Heart right ventricle (tissue), 16 donors: ENCODE measurements at regions not wholly inside any gene's neighbourhood (a gene's known extent, or its start where the extent isn't known, plus 50 kb on each side); places are given as distances from the start of the nearest gene placed in this dataset.

Experiments used
- ATAC-seq, 8 donors: fragments of 200-7000 bp; cut with Tn5 transposase; one replicate each; pipeline ENCODE4 v1.9.1; 2020; ENCODE audit warnings: mild to moderate bottlenecking in 8 of 8, moderate library complexity in 8 of 8, moderate number of reproducible peaks in 1 of 8
- DNase-seq, 2 donors: peaks; one replicate each; pipeline ENCODE4 v3.0.0-alpha.2; 2020
- H3K27ac ChIP-seq, 10 donors: fragments of 200-600 bp; sonication (generic) in 2 of 10; one replicate each; pipeline versions ENCODE4 v1.5.0 to v1.8.0; 2020 to 2022; ENCODE audit warnings: mild to moderate bottlenecking in 3 of 10
- H3K27me3 ChIP-seq, 7 donors: fragments of 200-600 bp; one replicate each; pipeline ENCODE4 v1.8.0; 2021 to 2022; ENCODE audit warnings: mild to moderate bottlenecking in 2 of 7
- H3K36me3 ChIP-seq, 9 donors: fragments of 200-600 bp; sonication (generic) in 1 of 9; one replicate each; pipeline versions ENCODE4 v1.5.0 to v1.8.0; 2020 to 2022; ENCODE audit warnings: mild to moderate bottlenecking in 2 of 9
- H3K4me1 ChIP-seq, 9 donors: fragments of 200-600 bp; sonication (generic) in 1 of 9; one replicate each; pipeline versions ENCODE4 v1.5.0 to v1.8.0; 2020 to 2022; ENCODE audit warnings: mild to moderate bottlenecking in 4 of 9
- H3K4me3 ChIP-seq, 10 donors: fragments of 200-600 bp; sonication (generic) in 2 of 10; one replicate each; pipeline versions ENCODE4 v1.5.0 to v1.8.0; 2020 to 2022; ENCODE audit warnings: mild to moderate bottlenecking in 7 of 10, moderate library complexity in 2 of 10
- H3K9me3 ChIP-seq, 11 donors: fragments of 200-600 bp in 10 of 11; sonication (generic) in 2 of 11; one replicate each; pipeline versions ENCODE4 v1.5.0 to v1.8.0; 2013 to 2022; ENCODE audit warnings: mild to moderate bottlenecking in 2 of 11, control low read depth in 1 of 11, moderate library complexity in 1 of 11
- WGBS, 2 donors: extraction: QIAGEN DNeasy Blood & Tissue Kit; methylation state at CpG; one replicate each; pipeline ENCODE4 v1.1.7; 2013; ENCODE audit warnings: inconsistent platforms in 1 of 2; 5-methylcytosine and 5-hydroxymethylcytosine counted together
- intact Hi-C, 10 donors: fragments of 100-400 bp; cut with DNase I; formaldehyde crosslinking; loops; one replicate each; pipeline versions ENCODE4 v1.11.1 to v1.14.2; 2022
- TF ChIP-seq, protein P1 (sequence below), 9 donors: fragments of 200-600 bp; sonication (generic) in 2 of 9; IDR thresholded peaks; one replicate each; pipeline versions ENCODE4 v1.5.0 to v1.8.0; 2021 to 2022; ENCODE audit warnings: antibody characterized with exemption in 9 of 9, mild to moderate bottlenecking in 5 of 9, moderate library complexity in 1 of 9
- donor health status: Arrhythmogenic right ventricular cardiomyopathy.
- donor health status: ischemic (EF 13 %, LVEDD 7.1; RV severe dilation, severe dysfunction).
- donor health status: healthy with polysubstance abuse.
- donor health status: DM: no; HTN: yes; CAD: no.
- donor health status: DM: no; HTN: no; CAD: no.
- donor health status: ischemic (EF 25% LVEDD 6.9; RV normal size, moderate dysfunction).
- donor health status: ischemic (EF 25% LVEDD 5.7; RV mildly dilated, moderate dysfunction).
- donor health status: healthy.
- donor health status: DM: yes; HTN: yes; CAD: no.
- donor health status: Ischemic cardiomyopathy.
- donor health status: ischemic (EF 35%, LVEDD 5.7; RV mildly dilated, moderate dysfunction).
- donor health status: nonischemic (EF 11% LVEDD 7.7; RV severe dilation, severe dysfunction).
- donor health status: DM: yes; HTN: yes; CAD: no.
- donor health status: PGD.
- donor health status: ischemic (EF 29% LVEDD 5.4; RV normal size, mild dysfunction).
- donor health status: nonischemic (EF 23%, LVEDD 6.1; RV moderate dilation, normal function).

DNA sequence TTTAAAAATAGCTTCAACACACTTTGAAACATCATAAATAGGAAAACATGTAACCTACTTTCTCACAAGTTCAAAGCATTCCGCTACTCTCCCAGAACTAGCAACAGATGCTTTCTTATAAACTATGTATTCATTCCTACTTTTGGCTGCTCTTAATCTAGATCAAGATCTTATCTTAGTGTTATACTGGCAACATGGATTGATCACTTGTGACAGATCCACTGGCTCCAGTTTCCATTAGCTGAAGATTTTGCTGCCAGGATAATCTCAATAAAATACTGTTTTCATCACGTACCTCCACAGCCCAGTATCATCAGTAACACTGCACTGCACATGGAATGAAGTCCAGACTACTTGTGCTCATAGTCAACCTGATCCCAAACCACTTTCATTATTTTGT lies 491.7 kb upstream of the AGTR1 start:
- peaks cover 0 to 1% (median 0%) of the 10 kb centered on the region in 7 donors for H3K27me3 ChIP-seq
- H3K4me3 ChIP-seq, result no peak overlapping the region
- H3K27ac ChIP-seq, result no peak overlapping the region
- 83 to 84% methylated on average over 2 of the region's 2 CpGs for WGBS, 2 donors
- no peaks in the 10 kb centered on the region for H3K4me1 ChIP-seq
- DNase-seq (no peak), ATAC-seq (no peak)
- no peaks in the 10 kb centered on the region for H3K9me3 ChIP-seq
- TF ChIP-seq, protein P1, sequence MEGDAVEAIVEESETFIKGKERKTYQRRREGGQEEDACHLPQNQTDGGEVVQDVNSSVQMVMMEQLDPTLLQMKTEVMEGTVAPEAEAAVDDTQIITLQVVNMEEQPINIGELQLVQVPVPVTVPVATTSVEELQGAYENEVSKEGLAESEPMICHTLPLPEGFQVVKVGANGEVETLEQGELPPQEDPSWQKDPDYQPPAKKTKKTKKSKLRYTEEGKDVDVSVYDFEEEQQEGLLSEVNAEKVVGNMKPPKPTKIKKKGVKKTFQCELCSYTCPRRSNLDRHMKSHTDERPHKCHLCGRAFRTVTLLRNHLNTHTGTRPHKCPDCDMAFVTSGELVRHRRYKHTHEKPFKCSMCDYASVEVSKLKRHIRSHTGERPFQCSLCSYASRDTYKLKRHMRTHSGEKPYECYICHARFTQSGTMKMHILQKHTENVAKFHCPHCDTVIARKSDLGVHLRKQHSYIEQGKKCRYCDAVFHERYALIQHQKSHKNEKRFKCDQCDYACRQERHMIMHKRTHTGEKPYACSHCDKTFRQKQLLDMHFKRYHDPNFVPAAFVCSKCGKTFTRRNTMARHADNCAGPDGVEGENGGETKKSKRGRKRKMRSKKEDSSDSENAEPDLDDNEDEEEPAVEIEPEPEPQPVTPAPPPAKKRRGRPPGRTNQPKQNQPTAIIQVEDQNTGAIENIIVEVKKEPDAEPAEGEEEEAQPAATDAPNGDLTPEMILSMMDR (IDR thresholded peaks at IDR 0.05), result no peak
- no peaks in the 10 kb centered on the region for H3K36me3 ChIP-seq
- intact Hi-C loops, result no loop called here

DNA sequence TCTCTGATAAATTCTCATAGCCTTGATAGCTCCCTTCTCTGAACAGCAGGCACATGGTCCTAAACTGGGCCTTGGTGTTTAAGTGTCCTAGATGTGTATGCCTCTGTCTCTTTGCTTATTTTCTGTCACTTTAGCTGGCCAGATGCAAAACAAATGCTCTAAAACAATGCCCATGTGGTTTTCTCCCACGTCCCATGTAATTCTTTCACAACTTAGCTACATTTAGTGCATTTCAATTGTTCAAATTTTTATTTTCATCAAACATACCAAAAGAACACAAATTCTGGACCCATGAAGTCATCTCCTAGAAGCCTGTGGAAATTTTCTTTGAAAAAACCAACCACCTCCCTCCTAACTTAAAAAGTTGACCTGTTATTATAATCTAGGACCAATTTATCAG lies 491.3 kb upstream of the AGTR1 start:
- no peaks in the 10 kb centered on the region for H3K4me1 ChIP-seq
- 25 to 56% methylated on average over 1 of the region's 1 CpG for WGBS, 2 donors
- ATAC-seq (no peak), DNase-seq (no peak)
- no peak overlapping the region for H3K4me3 ChIP-seq
- H3K27me3 ChIP-seq, result no peaks in the 10 kb centered on the region
- no peaks in the 10 kb centered on the region for H3K9me3 ChIP-seq
- intact Hi-C loops, result no loop called here
- TF ChIP-seq, protein P1 (IDR thresholded peaks at IDR 0.05), result no peak
- no peaks in the 10 kb centered on the region for H3K36me3 ChIP-seq
- H3K27ac ChIP-seq, result no peak overlapping the region

DNA sequence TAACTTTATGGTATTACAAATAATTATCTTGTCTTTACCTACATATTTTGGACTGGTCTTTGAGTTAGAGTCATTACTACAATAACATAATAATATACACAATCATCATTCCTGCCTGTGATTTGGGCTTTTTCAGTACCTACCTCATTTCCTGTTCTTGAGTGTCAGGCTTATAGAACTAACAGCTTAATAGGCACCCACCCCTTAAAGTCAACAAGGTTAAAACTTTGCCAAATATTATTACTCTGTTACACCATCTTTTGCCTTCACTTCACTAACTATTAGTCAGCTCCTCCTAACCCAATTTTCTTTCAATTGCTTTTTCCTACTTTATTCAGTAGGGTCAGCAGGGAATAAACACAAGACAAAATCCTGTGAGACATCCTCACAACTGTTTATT lies 488.7 kb upstream of the AGTR1 start:
- no peaks in the 10 kb centered on the region for H3K27me3 ChIP-seq
- H3K36me3 ChIP-seq, result no peaks in the 10 kb centered on the region
- H3K27ac ChIP-seq, result no peak overlapping the region
- DNase-seq (no peak), ATAC-seq (no peak)
- TF ChIP-seq, protein P1 (IDR thresholded peaks at IDR 0.05), result no peak
- no peaks in the 10 kb centered on the region for H3K4me1 ChIP-seq
- H3K9me3 ChIP-seq, result no peaks in the 10 kb centered on the region
- intact Hi-C loops, result no loop called here
- H3K4me3 ChIP-seq, result no peak overlapping the region

DNA sequence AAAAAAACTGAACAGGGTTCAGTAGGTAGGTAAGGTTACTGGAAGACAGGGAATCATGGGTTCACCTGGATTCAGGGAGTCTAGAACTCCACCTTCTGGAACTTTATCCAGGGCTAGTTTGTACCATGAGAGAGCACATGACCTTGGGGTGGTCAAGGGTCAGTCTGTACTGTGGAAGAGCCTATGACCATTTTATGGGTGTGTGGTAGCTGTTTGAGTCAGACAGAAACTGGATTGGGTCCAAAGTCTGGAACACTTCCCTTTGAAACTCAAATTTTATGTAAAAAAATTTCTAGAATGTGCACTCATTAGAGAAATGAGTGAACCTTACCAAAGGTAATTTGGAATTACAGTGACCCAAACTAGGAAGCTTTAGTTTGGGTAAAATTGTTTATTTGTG lies 486.0 kb upstream of the AGTR1 start:
- intact Hi-C loops, result no loop called here
- Histone ChIP-seq H3K36me3 (no peaks in the 10 kb centered on the region), H3K4me1 (no peaks in the 10 kb centered on the region), H3K4me3 (no peak overlapping the region), H3K9me3 (no peaks in the 10 kb centered on the region), H3K27ac (no peak overlapping the region), H3K27me3 (no peaks in the 10 kb centered on the region)
- ATAC-seq, result no peak
- TF ChIP-seq, protein P1 (IDR thresholded peaks at IDR 0.05), result no peak
- no peak for DNase-seq

DNA sequence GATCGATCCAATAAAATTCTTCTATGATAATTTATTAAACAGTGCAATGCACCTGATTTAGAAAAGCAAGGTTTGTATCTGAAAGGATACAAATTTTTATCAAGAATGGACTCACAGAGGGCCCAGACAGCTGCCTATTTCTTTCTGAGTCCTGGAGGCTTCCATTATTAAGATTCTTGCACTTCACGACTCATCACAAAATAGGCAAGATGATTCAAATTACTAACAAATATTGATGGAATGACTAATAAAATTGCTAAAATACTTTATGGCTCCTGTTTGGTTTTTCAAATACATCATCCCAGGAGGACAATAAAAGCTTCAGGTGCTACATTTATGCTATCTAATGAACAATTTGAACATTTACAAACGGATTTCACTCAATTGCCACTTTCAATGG lies 483.0 kb upstream of the AGTR1 start:
- Histone ChIP-seq H3K4me1 (no peaks in the 10 kb centered on the region), H3K9me3 (no peaks in the 10 kb centered on the region), H3K36me3 (no peaks in the 10 kb centered on the region), H3K4me3 (no peak overlapping the region), H3K27me3 (no peaks in the 10 kb centered on the region), H3K27ac (no peak overlapping the region)
- DNase-seq, result no peak
- 82 to 83% methylated on average over 3 of the region's 3 CpGs for WGBS, 2 donors
- no peak for ATAC-seq
- TF ChIP-seq, protein P1 (IDR thresholded peaks at IDR 0.05), result no peak
- intact Hi-C loops, result no loop called here
